ENCODE measurements at regions not wholly inside any gene's neighbourhood (a gene's known extent, or its start where the extent isn't known, plus 50 kb on each side); places are given as distances from the start of the nearest gene placed in this dataset.

- 71% methylated on average over 1 of the region's 1 CpG; no CpG with 5 or more reads in 1 of the 2 experiments for WGBS, 2 experiments (ENCODE audit: insufficient coverage in 2 of 2)
- no peak overlapping the region for H3K4me3 ChIP-seq (ENCODE audit: extremely low read depth, insufficient read depth, low read length, poor library complexity, severe bottlenecking)
- H3K9me3 ChIP-seq (ENCODE audit: control insufficient read depth, low read length), result no peaks in the 10 kb centered on the region
- no peak overlapping the region for H3K27ac ChIP-seq (ENCODE audit: low read depth, low read length, severe bottlenecking)
- H3K36me3 ChIP-seq (ENCODE audit: control insufficient read depth, insufficient read depth, low read length), result no peaks in the 10 kb centered on the region
- H3K4me1 ChIP-seq (ENCODE audit: control insufficient read depth, insufficient read depth, low read length, poor library complexity, severe bottlenecking), result no peaks in the 10 kb centered on the region
Observed at GRCh38 chr3:103600844-103601243, 1166.0 kb downstream of the ZPLD1 start.

GRCh38 chr3:103601666-103602065 lies 1166.9 kb downstream of the ZPLD1 start:
- Histone ChIP-seq H3K4me1 (ENCODE audit: control insufficient read depth, insufficient read depth, low read length, poor library complexity, severe bottlenecking) (no peaks in the 10 kb centered on the region), H3K9me3 (ENCODE audit: control insufficient read depth, low read length) (no peaks in the 10 kb centered on the region), H3K36me3 (ENCODE audit: control insufficient read depth, insufficient read depth, low read length) (no peaks in the 10 kb centered on the region), H3K27ac (ENCODE audit: low read depth, low read length, severe bottlenecking) (no peak overlapping the region), H3K4me3 (ENCODE audit: extremely low read depth, insufficient read depth, low read length, poor library complexity, severe bottlenecking) (no peak overlapping the region)
- no CpG with 5 or more reads among the region's 1 CpG for WGBS, 2 experiments (ENCODE audit: insufficient coverage in 2 of 2)

GRCh38 chr3:103609472-103609871 lies 1174.7 kb downstream of the ZPLD1 start:
- no peaks in the 10 kb centered on the region for H3K36me3 ChIP-seq (ENCODE audit: control insufficient read depth, insufficient read depth, low read length)
- H3K9me3 ChIP-seq (ENCODE audit: control insufficient read depth, low read length), result no peaks in the 10 kb centered on the region
- H3K4me1 ChIP-seq (ENCODE audit: control insufficient read depth, insufficient read depth, low read length, poor library complexity, severe bottlenecking), result no peaks in the 10 kb centered on the region
- no CpG with 5 or more reads among the region's 2 CpGs for WGBS, 2 experiments (ENCODE audit: insufficient coverage in 2 of 2)
- H3K27ac ChIP-seq (ENCODE audit: low read depth, low read length, severe bottlenecking), result no peak overlapping the region
- H3K4me3 ChIP-seq (ENCODE audit: extremely low read depth, insufficient read depth, low read length, poor library complexity, severe bottlenecking), result no peak overlapping the region

- WGBS, 2 experiments (ENCODE audit: insufficient coverage in 2 of 2), result no CpG with 5 or more reads among the region's 2 CpGs
- Histone ChIP-seq H3K27ac (ENCODE audit: low read depth, low read length, severe bottlenecking) (no peak overlapping the region), H3K9me3 (ENCODE audit: control insufficient read depth, low read length) (no peaks in the 10 kb centered on the region), H3K36me3 (ENCODE audit: control insufficient read depth, insufficient read depth, low read length) (no peaks in the 10 kb centered on the region), H3K4me3 (ENCODE audit: extremely low read depth, insufficient read depth, low read length, poor library complexity, severe bottlenecking) (no peak overlapping the region), H3K4me1 (ENCODE audit: control insufficient read depth, insufficient read depth, low read length, poor library complexity, severe bottlenecking) (no peaks in the 10 kb centered on the region)
Observed at GRCh38 chr3:103613397-103614156, 1178.8 kb downstream of the ZPLD1 start.

- H3K4me3 ChIP-seq (ENCODE audit: extremely low read depth, insufficient read depth, low read length, poor library complexity, severe bottlenecking), result no peak overlapping the region
- no peaks in the 10 kb centered on the region for H3K4me1 ChIP-seq (ENCODE audit: control insufficient read depth, insufficient read depth, low read length, poor library complexity, severe bottlenecking)
- H3K27ac ChIP-seq (ENCODE audit: low read depth, low read length, severe bottlenecking), result no peak overlapping the region
- H3K36me3 ChIP-seq (ENCODE audit: control insufficient read depth, insufficient read depth, low read length), result no peaks in the 10 kb centered on the region
- no peaks in the 10 kb centered on the region for H3K9me3 ChIP-seq (ENCODE audit: control insufficient read depth, low read length)
Observed at GRCh38 chr3:103614719-103615118, 1179.9 kb downstream of the ZPLD1 start.

GRCh38 chr3:103617961-103618360 lies 1183.1 kb downstream of the ZPLD1 start:
- H3K4me1 ChIP-seq (ENCODE audit: control insufficient read depth, insufficient read depth, low read length, poor library complexity, severe bottlenecking), result no peaks in the 10 kb centered on the region
- H3K4me3 ChIP-seq (ENCODE audit: extremely low read depth, insufficient read depth, low read length, poor library complexity, severe bottlenecking), result no peak overlapping the region
- 67% methylated on average over 1 of the region's 2 CpGs; no CpG with 5 or more reads in 1 of the 2 experiments for WGBS, 2 experiments (ENCODE audit: insufficient coverage in 2 of 2)
- no peak overlapping the region for H3K27ac ChIP-seq (ENCODE audit: low read depth, low read length, severe bottlenecking)
- H3K36me3 ChIP-seq (ENCODE audit: control insufficient read depth, insufficient read depth, low read length), result no peaks in the 10 kb centered on the region
- no peaks in the 10 kb centered on the region for H3K9me3 ChIP-seq (ENCODE audit: control insufficient read depth, low read length)

GRCh38 chr3:103624271-103624670 lies 1189.5 kb downstream of the ZPLD1 start:
- peaks cover under 1% of the 10 kb centered on the region for H3K9me3 ChIP-seq (ENCODE audit: control insufficient read depth, low read length)
- H3K27ac ChIP-seq (ENCODE audit: low read depth, low read length, severe bottlenecking), result no peak overlapping the region
- H3K4me3 ChIP-seq (ENCODE audit: extremely low read depth, insufficient read depth, low read length, poor library complexity, severe bottlenecking), result no peak overlapping the region
- no peaks in the 10 kb centered on the region for H3K36me3 ChIP-seq (ENCODE audit: control insufficient read depth, insufficient read depth, low read length)
- no CpG with 5 or more reads among the region's 1 CpG for WGBS, 2 experiments (ENCODE audit: insufficient coverage in 2 of 2)
- no peaks in the 10 kb centered on the region for H3K4me1 ChIP-seq (ENCODE audit: control insufficient read depth, insufficient read depth, low read length, poor library complexity, severe bottlenecking)

GRCh38 chr3:103629391-103629790 lies 1194.6 kb downstream of the ZPLD1 start:
- Histone ChIP-seq H3K4me1 (ENCODE audit: control insufficient read depth, insufficient read depth, low read length, poor library complexity, severe bottlenecking) (no peaks in the 10 kb centered on the region), H3K27ac (ENCODE audit: low read depth, low read length, severe bottlenecking) (no peak overlapping the region), H3K4me3 (ENCODE audit: extremely low read depth, insufficient read depth, low read length, poor library complexity, severe bottlenecking) (no peak overlapping the region), H3K36me3 (ENCODE audit: control insufficient read depth, insufficient read depth, low read length) (no peaks in the 10 kb centered on the region), H3K9me3 (ENCODE audit: control insufficient read depth, low read length) (peaks cover 28% of the 10 kb centered on the region)
- no CpG with 5 or more reads among the region's 1 CpG for WGBS, 2 experiments (ENCODE audit: insufficient coverage in 2 of 2)

- Histone ChIP-seq H3K4me3 (ENCODE audit: extremely low read depth, insufficient read depth, low read length, poor library complexity, severe bottlenecking) (no peak overlapping the region), H3K9me3 (ENCODE audit: control insufficient read depth, low read length) (no peaks in the 10 kb centered on the region), H3K4me1 (ENCODE audit: control insufficient read depth, insufficient read depth, low read length, poor library complexity, severe bottlenecking) (no peaks in the 10 kb centered on the region), H3K27ac (ENCODE audit: low read depth, low read length, severe bottlenecking) (no peak overlapping the region), H3K36me3 (ENCODE audit: control insufficient read depth, insufficient read depth, low read length) (no peaks in the 10 kb centered on the region)
- WGBS, 2 experiments (ENCODE audit: insufficient coverage in 2 of 2), result no CpG with 5 or more reads among the region's 2 CpGs
Observed at GRCh38 chr3:103644450-103644849, 1209.6 kb downstream of the ZPLD1 start.

GRCh38 chr3:103653996-103654395 lies 1219.2 kb downstream of the ZPLD1 start:
- no CpG with 5 or more reads among the region's 1 CpG for WGBS, 2 experiments (ENCODE audit: insufficient coverage in 2 of 2)
- H3K9me3 ChIP-seq (ENCODE audit: control insufficient read depth, low read length), result no peaks in the 10 kb centered on the region
- no peak overlapping the region for H3K27ac ChIP-seq (ENCODE audit: low read depth, low read length, severe bottlenecking)
- H3K36me3 ChIP-seq (ENCODE audit: control insufficient read depth, insufficient read depth, low read length), result no peaks in the 10 kb centered on the region
- H3K4me1 ChIP-seq (ENCODE audit: control insufficient read depth, insufficient read depth, low read length, poor library complexity, severe bottlenecking), result no peaks in the 10 kb centered on the region
- H3K4me3 ChIP-seq (ENCODE audit: extremely low read depth, insufficient read depth, low read length, poor library complexity, severe bottlenecking), result no peak overlapping the region

GRCh38 chr3:103657756-103658155 lies 1222.9 kb downstream of the ZPLD1 start:
- WGBS, 2 experiments (ENCODE audit: insufficient coverage in 2 of 2), result 89 to 92% methylated on average over 4 of the region's 8 CpGs
- H3K36me3 ChIP-seq (ENCODE audit: control insufficient read depth, insufficient read depth, low read length), result no peaks in the 10 kb centered on the region

More at GRCh38 chr3:103657756-103658155, 1222.9 kb downstream of the ZPLD1 start:
- no peak overlapping the region for H3K27ac ChIP-seq (ENCODE audit: low read depth, low read length, severe bottlenecking)
- no peaks in the 10 kb centered on the region for H3K4me1 ChIP-seq (ENCODE audit: control insufficient read depth, insufficient read depth, low read length, poor library complexity, severe bottlenecking)
- H3K9me3 ChIP-seq (ENCODE audit: control insufficient read depth, low read length), result no peaks in the 10 kb centered on the region
- no peak overlapping the region for H3K4me3 ChIP-seq (ENCODE audit: extremely low read depth, insufficient read depth, low read length, poor library complexity, severe bottlenecking)
